ENCODE measurements at regions not wholly inside any gene's neighbourhood (a gene's known extent, or its start where the extent isn't known, plus 50 kb on each side); places are given as distances from the start of the nearest gene placed in this dataset.
"Not testable (repeated sequence)": the region's sequence is repeated elsewhere in the genome, so short reads cannot be mapped to it uniquely, and the experiment has no call there.

GRCh38 chr21:6545288-6545687 is 3976.1 kb upstream of the TPTE start:
- not testable (repeated sequence) for TF ChIP-seq EZH2 (IDR thresholded peaks at IDR 0.05; ENCODE audit: borderline replicate concordance, low read depth, low read length, poor library complexity, severe bottlenecking); CTCF (conservative IDR thresholded peaks at IDR 0.05; ENCODE audit: low read depth, low read length)
